Glomerular visceral epithelial cell (primary cell): ENCODE measurements at regions not wholly inside any gene's neighbourhood (a gene's known extent, or its start where the extent isn't known, plus 50 kb on each side); places are given as distances from the start of the nearest gene placed in this dataset.

Experiments used
- DNase-seq: peaks from one replicate; pipeline ENCODE4 v3.0.0-alpha.2; 2016; ENCODE audit errors: extremely low spot score

DNA sequence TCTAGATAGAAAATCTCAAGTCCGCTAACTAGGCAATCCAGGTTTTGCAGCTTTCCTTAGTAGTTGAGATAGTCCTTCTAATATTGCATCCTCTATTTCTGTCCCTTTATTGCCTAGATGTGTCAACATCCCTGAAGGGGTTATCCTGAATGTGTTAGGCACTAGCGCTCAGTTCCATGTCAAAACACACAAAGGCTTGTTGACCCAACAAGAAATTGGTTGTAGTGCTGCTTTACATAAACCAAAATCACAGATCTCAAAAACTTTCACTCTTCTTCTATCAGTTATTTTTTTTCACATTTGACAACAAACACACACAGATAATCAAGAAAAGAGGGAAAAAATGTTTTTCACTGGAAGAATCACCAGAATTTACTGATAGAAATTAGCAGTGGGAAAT lies 51.4 kb upstream of the SOX2 start:
- no peak for DNase-seq

DNA sequence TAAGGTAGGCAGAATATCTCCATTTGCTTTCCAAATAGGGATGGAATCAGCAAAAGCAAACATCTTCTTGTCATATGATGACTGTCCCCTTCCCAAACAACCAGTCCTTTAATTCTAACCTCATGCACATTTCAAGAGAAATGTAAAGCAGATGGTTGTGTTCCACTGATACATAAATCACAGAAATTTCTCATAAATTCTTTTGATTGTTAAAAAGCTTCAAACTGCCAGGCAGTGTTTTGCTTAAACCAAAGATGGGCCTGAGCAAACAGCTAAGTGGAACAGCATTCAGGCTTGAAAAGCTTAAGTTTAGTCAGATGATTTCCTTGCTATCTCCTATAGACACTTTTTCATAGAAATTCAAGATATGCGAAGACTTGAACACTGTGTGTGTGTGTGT lies 74.3 kb upstream of the SOX2 start:
- DNase-seq = no peak

DNA sequence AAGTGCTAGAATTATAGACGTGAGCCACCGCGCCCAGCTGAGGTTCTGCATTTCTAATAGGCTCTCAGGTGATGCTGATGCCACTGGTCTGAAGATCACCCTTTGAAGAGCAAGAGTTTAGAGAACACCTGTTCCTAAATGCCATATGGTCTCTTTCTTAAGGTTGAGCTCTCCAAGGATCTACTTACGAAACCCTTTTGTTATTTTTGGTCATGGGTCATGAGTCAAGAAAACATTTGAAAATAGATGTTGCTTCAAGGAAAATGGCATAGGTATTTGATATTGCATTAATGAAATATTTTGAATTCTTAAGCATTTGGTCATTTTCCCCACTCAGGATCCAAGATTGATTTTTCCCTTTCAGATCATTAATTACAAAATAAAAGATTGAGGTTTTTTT lies 74.7 kb upstream of the SOX2 start:
- no peak for DNase-seq

DNA sequence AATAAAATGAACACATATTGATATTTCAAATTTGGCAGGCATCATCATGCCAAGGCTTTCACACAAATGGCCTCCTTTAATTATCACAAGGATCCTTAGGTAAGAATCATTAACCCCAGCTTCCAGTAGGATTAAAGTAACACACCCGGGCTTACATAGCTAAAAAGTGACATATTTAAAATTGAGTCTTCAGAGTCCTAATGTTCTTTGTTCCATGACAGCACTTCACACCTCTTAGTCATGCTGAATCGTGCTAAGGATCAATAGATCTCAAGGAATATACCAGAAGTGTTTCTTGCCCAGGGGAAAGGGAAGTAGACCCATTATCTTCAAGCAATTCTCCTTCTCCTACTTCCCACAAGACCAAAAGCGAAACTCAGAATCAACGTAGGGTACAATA lies 76.6 kb upstream of the SOX2 start:
- no peak for DNase-seq

DNA sequence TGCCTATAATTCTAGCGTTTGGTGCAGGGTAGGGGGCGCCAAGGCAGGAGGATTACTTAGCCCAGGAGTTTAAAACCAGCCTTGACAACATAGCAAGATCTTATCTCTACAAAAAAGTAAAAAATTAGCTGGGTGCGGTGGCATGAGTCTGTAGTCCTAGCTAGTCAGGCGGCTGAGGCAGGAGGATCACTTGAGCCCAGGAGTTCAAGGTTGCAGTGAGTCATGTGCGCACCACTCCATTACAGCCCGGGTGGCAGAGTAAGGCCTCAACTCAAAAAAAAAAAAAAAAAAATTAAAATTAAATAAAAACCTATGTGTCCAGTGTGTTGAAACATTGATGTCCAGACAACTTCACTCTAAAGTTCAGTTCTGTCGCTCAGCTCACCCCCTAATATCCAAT lies 78.2 kb upstream of the SOX2 start:
- no peak for DNase-seq

DNA sequence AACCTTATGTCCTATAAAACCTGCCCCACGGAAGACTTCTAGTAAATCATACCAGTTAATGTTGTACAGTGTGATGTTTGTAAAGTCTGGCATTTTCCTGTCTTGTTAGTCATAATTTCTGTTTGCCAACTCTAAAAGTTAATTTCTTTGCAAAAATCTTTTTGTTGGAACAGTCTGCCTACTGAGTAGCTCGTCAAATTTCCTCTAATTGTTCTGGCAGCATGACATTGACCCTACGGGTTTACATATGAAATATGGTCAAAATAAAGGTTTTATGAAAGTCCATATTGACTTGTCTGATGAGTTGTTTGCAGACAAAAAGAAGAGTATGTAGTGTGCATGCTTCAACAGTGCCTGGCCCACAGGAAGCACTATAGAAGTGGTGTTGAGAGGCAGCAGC lies 79.8 kb upstream of the SOX2 start:
- no peak for DNase-seq

DNA sequence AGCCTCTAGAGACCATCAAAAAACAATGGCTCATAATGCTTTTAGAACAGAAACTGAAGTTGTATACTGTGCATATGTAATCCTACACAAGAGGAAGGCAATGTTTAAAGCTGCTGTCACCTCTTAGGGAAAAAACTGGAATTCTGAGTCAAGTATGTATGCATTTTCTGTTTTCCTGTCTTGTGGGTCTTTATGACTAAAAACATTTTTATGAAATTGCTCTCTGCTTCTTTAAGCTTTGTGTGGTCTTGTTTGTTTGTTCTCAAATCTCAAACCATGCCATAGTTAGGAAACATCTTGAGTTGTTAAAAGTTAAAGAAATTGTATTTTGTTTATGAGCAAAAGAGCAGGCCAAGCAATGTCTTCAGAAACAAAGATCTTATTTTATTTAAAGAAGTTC lies 80.9 kb upstream of the SOX2 start:
- DNase-seq = no peak

DNA sequence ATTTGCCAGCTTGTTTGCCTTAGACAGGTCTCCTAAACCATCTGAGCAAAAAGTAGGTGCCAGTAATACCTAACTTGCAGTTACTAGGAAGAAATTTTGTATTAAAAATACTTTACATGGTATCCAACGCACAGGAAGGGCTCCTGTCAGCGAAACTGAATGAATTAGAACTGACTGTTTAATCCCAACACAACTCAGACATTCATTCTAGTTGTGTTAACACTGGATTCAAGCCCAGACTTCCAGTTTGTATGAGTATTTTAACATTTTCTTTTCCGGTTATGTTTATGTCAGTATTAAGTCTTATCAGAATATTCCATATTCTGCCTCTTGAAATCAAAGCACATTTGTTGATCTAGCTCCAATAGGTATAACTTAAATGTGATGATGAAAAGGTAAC lies 82.0 kb upstream of the SOX2 start:
- no peak for DNase-seq

DNA sequence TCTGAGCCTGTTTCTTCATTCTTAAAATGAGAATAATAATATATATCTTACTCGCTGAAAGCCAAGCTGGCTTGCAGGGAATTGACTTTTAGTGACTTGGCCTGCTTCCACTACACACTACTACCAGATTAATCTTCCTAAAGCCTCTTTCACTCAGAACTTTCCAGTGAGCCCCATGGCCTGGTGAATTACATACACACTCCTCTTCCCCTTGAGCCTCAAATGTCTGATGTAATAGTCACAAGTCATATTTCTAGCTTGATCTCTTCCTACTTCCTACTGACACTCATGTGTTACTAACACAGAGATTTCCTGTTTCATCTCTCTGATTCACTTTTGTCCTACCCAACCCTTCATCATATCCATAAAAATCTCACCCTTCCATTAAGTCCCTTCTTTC lies 82.7 kb upstream of the SOX2 start:
- DNase-seq = no peak

DNA sequence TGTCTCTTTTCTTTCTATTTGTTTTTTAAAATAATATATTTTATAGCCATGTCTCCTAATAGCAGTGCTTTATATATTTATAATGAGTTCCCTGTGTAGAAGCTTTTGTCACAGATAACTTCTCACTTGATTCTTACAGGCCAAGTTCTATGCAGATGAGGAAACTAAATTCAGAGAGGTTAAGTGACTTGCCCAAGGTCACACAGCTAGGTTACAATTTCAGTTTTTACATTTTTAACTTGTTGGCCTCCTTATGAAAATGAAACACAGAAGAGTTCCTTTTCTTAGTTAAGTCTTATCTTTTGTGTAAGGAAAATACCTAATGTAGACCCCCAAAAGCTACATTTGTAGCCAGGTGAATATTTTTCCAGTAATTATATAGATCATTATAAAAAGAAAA lies 83.3 kb upstream of the SOX2 start:
- DNase-seq = no peak

DNA sequence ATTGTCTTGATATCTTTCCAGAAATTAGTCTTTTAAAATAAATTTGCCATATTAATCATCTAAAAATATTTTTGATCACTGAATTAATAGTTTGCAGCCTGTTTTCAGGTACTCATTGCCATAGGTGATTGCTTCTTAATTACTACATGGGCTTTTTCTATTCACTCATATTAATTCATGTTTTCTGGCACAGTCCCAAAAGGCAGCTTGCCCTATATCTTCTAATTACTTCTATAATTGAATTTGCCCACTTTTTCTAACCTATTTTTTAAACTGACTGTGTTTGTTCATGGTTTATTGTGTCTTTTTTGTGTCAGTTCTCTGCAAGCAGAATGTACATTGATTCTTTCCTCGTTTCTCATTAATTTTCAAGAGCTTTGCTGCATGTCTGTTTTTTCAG lies 85.7 kb upstream of the SOX2 start:
- DNase-seq = no peak

DNA sequence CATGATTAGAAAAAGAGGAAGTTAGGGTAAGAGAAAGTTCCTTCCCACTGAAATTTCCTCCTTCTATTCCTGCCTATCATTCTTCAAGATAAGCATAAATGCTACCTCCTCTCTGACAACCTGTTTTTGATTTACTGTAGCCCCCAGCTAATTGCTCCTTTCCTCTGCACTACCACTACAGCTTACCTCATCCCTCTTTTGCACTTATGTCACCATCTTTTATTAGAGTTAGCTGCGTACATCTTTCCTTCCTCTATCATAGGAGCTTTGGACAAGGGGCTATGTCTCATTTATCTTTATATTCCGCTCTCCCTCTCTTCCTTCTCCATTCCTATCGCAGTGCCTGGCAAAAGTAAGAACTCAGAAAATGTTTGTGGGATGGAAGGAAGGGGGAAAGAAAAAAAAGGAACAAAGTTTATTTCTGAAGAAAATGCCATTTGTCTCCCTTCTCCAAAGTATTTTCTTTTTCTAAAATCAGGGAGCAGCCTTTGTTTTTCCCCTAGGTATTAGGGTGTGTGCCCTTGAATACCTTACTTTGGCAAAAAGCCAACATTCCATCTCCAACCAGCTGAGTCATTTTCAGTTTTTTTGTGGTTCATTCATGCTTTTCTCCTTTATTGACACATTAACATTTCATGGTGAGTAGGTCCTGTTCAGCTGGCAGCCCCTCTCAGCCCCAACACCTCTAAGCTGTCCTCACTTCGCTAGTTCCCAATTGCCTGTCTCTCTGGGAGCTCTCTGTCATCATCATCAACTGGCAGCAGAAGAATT lies 87.6 kb upstream of the SOX2 start:
- peak; percentile 38 for DNase-seq

DNA sequence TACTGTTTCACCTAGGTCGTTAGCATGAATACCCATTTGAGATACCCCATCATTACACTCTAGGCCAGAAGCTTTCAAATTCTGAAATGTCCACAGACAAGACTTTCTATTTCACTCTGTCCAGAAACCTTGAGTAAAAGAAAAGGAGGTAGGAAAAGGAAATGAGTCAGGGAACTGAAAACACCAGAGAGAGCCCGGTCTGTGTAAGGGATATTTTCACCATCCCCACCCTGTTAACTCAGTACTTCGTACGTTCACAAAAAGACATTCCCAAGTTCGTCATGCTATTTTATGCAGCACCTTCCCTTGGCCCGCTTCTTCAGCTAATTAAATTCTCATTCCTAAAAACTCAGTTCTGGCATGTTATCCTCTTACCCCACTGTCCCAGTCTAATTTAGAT lies 89.4 kb upstream of the SOX2 start:
- peak; percentile 5 for DNase-seq

DNA sequence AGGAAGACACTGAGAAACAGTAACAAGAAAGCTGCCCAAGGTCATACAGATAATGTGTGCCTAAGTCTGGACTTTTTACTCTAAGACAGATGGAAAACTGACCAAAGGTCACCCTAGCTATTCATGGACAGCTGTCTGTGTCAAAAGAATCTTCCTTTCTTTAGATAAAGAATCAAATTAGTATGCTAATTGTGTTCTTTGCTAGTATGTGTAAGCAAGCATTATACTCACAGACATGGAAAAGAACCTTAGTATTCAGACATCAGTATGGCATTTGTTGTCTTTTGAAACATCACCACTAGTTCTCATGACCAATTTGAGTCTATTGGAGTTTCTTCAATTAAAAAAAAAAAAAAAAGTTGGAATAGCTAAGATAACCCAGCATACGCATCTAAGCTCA lies 91.8 kb upstream of the SOX2 start:
- no peak for DNase-seq

DNA sequence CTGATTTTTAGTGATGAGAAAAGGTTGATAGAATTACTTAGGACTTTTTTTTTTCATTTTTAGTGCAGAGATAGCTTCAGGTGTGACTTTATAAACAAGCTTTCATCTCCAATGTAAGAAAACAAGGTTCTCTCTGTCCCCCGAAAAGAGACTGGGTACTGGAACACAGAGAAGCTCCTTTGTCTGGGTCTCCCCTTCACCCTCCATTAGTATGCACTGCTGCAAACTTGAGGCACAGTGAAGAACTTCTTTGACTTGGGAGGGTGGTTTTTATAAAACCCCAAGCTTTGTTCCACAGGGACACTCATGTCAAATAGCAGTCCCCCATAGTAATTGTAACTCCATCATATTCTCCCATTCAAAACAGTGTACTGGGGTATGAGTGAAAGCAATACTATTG lies 93.5 kb upstream of the SOX2 start:
- DNase-seq = no peak

DNA sequence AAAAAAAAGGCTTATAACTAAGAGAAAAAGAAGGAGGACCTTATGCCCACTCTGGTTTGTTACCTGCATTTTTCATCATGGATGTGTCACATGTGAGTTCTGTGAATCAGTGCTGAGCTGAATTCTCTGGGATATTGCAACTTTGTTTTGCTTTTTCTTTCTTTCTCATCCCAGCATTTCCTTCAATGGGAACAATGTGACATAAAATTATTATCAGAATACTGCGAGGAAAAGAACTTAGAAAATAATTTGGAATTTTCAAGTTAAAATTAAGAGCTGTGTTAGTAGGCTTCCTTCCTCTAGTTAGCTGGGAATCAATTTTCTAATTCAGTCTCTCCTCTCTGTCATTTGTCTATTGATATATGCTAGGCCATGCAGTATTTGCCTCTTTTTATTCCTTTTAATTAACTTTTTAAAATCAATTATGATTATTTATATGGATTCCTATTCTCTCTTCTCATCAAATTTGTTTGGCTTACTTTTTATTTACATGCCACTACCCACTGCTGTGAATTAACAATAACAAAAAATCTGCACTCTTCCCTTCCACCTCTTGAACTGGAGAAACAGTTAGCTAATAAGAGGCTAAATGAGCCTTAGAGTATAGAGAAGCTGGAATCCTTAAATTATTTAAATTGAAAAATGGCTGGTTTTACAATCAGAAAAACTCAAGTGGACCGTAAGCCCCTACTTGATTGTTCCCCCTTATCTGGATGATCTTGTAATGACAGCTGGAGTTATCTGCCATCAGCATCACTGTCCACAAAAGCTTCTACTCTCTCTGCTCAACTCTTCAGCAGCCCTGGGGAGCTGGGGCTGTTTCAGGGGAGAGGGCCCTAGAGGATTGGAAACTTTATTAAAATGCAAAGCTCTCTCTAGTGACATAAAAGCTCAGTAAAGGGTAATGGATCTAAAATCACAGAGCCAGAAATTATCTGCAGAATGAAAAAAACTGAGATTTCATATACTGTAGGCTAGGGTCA lies 95.3 kb upstream of the SOX2 start:
- DNase-seq = no peak

DNA sequence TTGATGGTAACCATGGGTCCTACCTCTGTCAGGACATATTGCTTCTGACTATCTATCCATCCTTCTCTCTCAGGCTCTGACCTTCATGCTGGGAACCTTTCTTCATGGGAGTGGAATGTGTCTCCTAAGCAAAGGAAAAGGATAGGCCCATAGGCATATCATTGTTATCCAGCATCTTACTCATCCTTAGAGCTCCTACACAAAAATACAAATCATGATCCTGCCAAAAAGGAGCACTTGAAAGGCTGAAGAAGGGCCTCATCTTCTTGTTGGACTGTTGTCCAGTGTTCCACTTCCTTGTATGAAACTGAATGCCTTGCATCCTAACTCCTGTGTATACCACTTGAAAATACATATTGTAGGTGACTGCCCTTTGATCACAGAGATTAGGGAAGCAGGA lies 96.1 kb upstream of the SOX2 start:
- DNase-seq = no peak

DNA sequence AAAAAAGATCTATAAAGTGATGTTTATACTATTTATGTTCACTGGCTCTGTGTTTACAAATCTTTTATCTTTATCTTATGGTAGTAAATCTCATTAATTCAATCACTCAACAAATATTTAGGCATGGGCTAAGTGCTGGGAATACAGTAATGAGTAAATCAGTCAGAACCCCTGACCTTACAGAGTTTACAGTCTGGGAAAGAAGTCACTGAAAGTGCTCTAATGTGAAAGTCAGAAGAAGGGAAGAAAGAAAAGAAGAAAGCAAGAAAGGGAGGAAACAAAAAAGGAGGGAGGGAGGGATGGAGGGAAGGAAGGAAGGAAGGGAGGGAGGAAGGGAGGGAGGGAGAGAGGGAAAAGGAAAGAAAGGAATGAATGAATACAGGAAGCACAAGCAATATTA lies 96.8 kb upstream of the SOX2 start:
- no peak for DNase-seq

DNA sequence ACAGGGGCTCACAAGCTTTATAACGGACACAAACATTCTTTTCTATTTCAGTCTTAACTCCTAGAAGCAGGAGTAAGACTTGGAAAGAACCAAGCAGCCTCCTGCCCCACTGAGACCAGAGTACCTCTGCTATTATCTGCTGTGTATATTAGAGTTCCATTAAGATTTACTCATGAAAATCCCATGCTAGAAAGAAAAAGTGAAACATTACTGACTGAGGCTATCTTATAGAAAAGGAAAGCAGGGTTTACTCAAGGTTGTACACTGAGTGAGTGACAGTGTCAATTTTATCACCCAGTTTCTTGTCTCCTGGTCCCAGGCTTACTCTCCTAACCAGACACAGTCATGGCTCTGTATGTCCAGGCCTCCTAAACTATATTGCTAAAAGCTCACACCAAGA lies 97.9 kb upstream of the SOX2 start:
- no peak for DNase-seq

DNA sequence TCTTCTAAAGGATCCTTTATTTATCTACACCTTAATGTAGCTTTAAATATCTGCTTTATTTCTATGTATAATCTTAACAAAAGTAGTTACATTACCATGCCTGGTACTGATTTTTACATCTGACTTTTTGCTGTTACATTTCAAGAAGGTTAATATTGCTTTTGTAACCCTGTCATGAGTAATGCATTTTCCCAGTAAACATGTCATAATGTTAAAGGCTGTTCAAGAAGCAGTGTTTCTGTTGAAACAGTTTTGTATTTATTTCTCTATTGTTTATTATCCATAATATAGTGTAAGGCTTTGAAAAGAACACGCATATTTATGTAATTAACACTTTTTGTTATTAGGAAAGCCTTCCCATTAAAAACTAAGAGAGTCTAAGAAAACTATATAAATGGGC lies 98.5 kb upstream of the SOX2 start:
- DNase-seq = no peak

DNA sequence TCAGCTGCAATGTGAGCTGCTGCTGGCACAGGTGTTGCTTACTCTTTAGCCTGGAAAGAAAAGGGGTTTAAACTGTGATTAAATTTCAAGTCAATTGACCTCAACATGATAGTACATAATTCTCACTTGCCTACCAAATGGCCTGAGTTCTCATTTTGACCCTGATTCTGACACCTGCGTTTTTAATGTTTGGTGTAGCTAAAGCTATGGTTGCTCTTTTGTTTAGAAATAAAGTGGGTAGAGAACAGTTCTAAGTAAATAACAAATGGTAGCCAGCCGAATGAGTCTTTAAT lies 100.8 kb upstream of the SOX2 start:
- no peak for DNase-seq

DNA sequence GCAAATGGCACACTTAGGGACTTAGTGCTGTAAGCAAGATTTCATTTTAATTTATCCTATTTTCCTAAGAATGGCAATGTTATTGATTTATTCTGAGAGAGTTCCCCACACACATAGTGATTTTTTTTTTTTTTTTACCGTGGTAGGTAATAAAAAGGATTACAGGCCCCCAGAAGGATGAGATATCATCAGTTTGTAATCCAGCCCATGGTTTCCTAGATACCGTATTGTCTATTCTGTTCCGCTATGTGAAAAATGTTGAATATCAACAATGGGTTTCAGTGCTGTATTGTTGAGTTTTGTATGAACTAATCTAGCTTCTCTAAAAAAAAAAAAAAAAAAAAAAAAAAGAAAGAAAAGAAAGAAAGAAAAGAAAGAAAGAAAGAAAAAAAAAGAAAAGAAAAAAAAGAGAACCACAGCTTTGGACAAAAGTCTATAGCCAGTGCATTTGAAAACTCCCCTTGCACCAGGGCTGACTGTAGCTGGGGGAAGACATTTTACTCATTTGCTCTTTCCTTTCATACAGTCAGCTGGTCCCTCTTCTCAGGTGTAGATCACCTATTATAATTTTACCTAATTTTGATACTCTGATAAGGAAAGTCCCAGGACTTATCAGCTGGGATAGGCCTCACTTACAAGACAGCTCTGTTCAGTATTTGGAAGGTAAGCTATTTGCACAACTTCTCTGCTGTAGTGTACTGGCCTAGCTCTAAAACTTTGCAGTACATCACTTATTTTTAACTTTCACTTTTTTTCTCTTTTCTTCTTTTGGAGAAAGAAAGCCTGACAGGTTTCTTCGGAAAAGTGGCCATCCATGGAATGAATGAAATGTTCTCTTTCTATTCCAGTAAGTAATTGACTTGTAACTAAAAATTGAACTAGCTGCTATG lies 101.4 kb upstream of the SOX2 start:
- DNase-seq = no peak
